A549 (cell line): ENCODE measurements at regions not wholly inside any gene's neighbourhood (a gene's known extent, or its start where the extent isn't known, plus 50 kb on each side); places are given as distances from the start of the nearest gene placed in this dataset.

Source experiments
- ATAC-seq, 2 experiments: fragments of 200-7000 bp in 1 of 2; fragments of >200 bp in 1 of 2; cut with Nextera tagmentation in 1 of 2; cut with Tn5 transposase in 1 of 2; 3 replicates each; pipeline versions ENCODE4 v1.8.0 to v1.9.1; 2018 to 2020; ENCODE audit warnings: mild to moderate bottlenecking in 1 of 2, moderate library complexity in 1 of 2
- CTCF ChIA-PET: fragments of 300-600 bp; sonication (Branson Sonifier 250); formaldehyde crosslinking; extraction: SDS; loops from one replicate; lab custom pipeline; 2021; ENCODE audit warnings: antibody characterized with exemption, inconsistent platforms; lab: Yijun Ruan, JAX
- POLR2A ChIA-PET: fragments of 350-600 bp; formaldehyde crosslinking; extraction: SDS; loops from one replicate; lab custom pipeline; 2021; ENCODE audit warnings: antibody characterized with exemption, inconsistent platforms; lab: Yijun Ruan, JAX
- DNase-seq, 2 experiments: peaks; one replicate each; pipeline versions ENCODE4 v3.0.0 to v3.0.0-alpha.2; 2011 to 2016; ENCODE audit warnings: low read depth in 1 of 2, low spot score in 1 of 2
- FAIRE-seq: peaks from 2 replicates; lab custom pipeline; 2011; peaks lifted over from hg19 to GRCh38; lab: Jason Lieb, UNC
- H3K27ac ChIP-seq, 2 experiments: fragments of >200 bp; sonication (Bioruptor Twin); formaldehyde crosslinking; 3 replicates each; pipeline ENCODE4 v1.5.1; 2016 to 2017
- H3K4me1 ChIP-seq: fragments of >200 bp; sonication (Bioruptor Twin); formaldehyde crosslinking; 3 replicates; pipeline ENCODE4 v1.6.1; 2016
- H3K4me2 ChIP-seq: fragments of >200 bp; sonication (Bioruptor Twin); formaldehyde crosslinking; 3 replicates; pipeline ENCODE4 v1.6.1; 2016
- H3K4me3 ChIP-seq: fragments of >200 bp; sonication (Bioruptor Twin); formaldehyde crosslinking; 3 replicates; pipeline ENCODE4 v1.5.1; 2016
- H3K9me3 ChIP-seq: fragments of >200 bp; sonication (Bioruptor Twin); formaldehyde crosslinking; 3 replicates; pipeline ENCODE4 v1.6.1; 2016
- BHLHE40 ChIP-seq: IDR thresholded peaks from 2 replicates; pipeline ENCODE4 v1.6.1; 2012; ENCODE audit warnings: low read depth, low read length, inconsistent platforms
- CBX8 ChIP-seq: fragments of 200-600 bp; sonication (generic); IDR thresholded peaks from 2 replicates; pipeline ENCODE4 v1.6.1; 2016
- CEBPB ChIP-seq, 2 experiments: fragments of >200 bp in 1 of 2; sonication (Bioruptor Twin) in 1 of 2; formaldehyde crosslinking in 1 of 2; IDR thresholded peaks; 2 replicates each; pipeline ENCODE4 v1.6.1; 2012 to 2016
- CHD2 ChIP-seq: fragments of 150-350 bp; IDR thresholded peaks from 2 replicates; pipeline ENCODE4 v1.6.1; 2014; ENCODE audit warnings: low read length; ENCODE audit not compliant: partially characterized antibody
- CHD4 ChIP-seq: fragments of 200-600 bp; sonication (generic); IDR thresholded peaks from 2 replicates; pipeline ENCODE4 v1.6.1; 2016; ENCODE audit warnings: antibody characterized with exemption, mild to moderate bottlenecking, borderline replicate concordance
- EHF ChIP-seq: fragments of 250-450 bp; sonication (Bioruptor Pico); IDR thresholded peaks from 2 replicates; pipeline ENCODE4 v1.5.0; 2020; ENCODE audit warnings: mild to moderate bottlenecking
- EP300 ChIP-seq, 2 experiments: fragments of >200 bp; sonication (Bioruptor Twin); formaldehyde crosslinking; IDR thresholded peaks; 2 replicates in 1 of 2; 3 replicates in 1 of 2; pipeline ENCODE4 v1.6.1; 2016 to 2017
- FOSB ChIP-seq: fragments of 250-450 bp; sonication (Bioruptor Pico); IDR thresholded peaks from 2 replicates; pipeline ENCODE4 v1.5.0; 2020; ENCODE audit warnings: mild to moderate bottlenecking, moderate library complexity
- FOSL2 ChIP-seq, 2 experiments: fragments of 450-650 bp in 1 of 2; fragments of >200 bp in 1 of 2; sonication (Bioruptor Twin) in 1 of 2; formaldehyde crosslinking; IDR thresholded peaks; 2 replicates each; pipeline versions ENCODE4 v1.5.0 to v1.6.1; 2016 to 2020; ENCODE audit warnings: mild to moderate bottlenecking in 1 of 2, moderate library complexity in 1 of 2
- GATA3 ChIP-seq: IDR thresholded peaks from 2 replicates; pipeline ENCODE4 v1.6.1; 2012; ENCODE audit warnings: borderline replicate concordance
- HEYL ChIP-seq: fragments of 250-450 bp; sonication (Bioruptor Pico); IDR thresholded peaks from 2 replicates; pipeline ENCODE4 v1.8.0; 2021; ENCODE audit warnings: mild to moderate bottlenecking, moderate library complexity
- HOXB13 ChIP-seq: fragments of 250-450 bp; sonication (Bioruptor Pico); IDR thresholded peaks from 2 replicates; pipeline ENCODE4 v1.5.0; 2020; ENCODE audit warnings: low read depth, mild to moderate bottlenecking, moderate library complexity
- JUN ChIP-seq, 2 experiments: fragments of >200 bp; sonication (Bioruptor Twin); formaldehyde crosslinking; IDR thresholded peaks; 2 replicates in 1 of 2; 3 replicates in 1 of 2; pipeline ENCODE4 v1.6.1; 2016 to 2017
- KDM1A ChIP-seq: fragments of 200-600 bp; sonication (generic); IDR thresholded peaks from 2 replicates; pipeline ENCODE4 v1.6.1; 2016; ENCODE audit warnings: low read depth, mild to moderate bottlenecking
- MAFK ChIP-seq: fragments of 450-650 bp; IDR thresholded peaks from 2 replicates; pipeline ENCODE4 v1.6.1; 2014; ENCODE audit not compliant: partially characterized antibody
- NFE2L2 ChIP-seq: fragments of 150-350 bp; conservative IDR thresholded peaks from 2 replicates; pipeline ENCODE4 v1.6.1; 2014; ENCODE audit warnings: low read length
- NR3C1 ChIP-seq: fragments of >200 bp; sonication (Bioruptor Twin); formaldehyde crosslinking; IDR thresholded peaks from 3 replicates; pipeline ENCODE4 v1.6.1; 2017
- PHF8 ChIP-seq: fragments of 200-600 bp; sonication (generic); IDR thresholded peaks from 2 replicates; pipeline ENCODE4 v1.6.1; 2016; ENCODE audit warnings: low read depth, mild to moderate bottlenecking, antibody characterized with exemption, moderate library complexity, borderline replicate concordance
- POLR2A ChIP-seq: IDR thresholded peaks from 2 replicates; pipeline ENCODE4 v1.6.1; 2012; ENCODE audit warnings: mild to moderate bottlenecking, low read length
- POLR2AphosphoS2 ChIP-seq: conservative IDR thresholded peaks from 2 replicates; pipeline ENCODE4 v1.6.1; 2012; ENCODE audit warnings: low read length, improper control_type of control experiment, inconsistent platforms
- RARB ChIP-seq: fragments of 250-450 bp; sonication (Bioruptor Pico); IDR thresholded peaks from 2 replicates; pipeline ENCODE4 v1.8.0; 2021; ENCODE audit warnings: mild to moderate bottlenecking, moderate library complexity
- RCOR1 ChIP-seq: fragments of 150-350 bp; IDR thresholded peaks from 2 replicates; pipeline ENCODE4 v1.6.1; 2014; ENCODE audit warnings: antibody characterized with exemption, low read length, low read depth
- RNF2 ChIP-seq: fragments of 200-600 bp; sonication (generic); IDR thresholded peaks from 2 replicates; pipeline ENCODE4 v1.6.1; 2016; ENCODE audit warnings: low read depth, mild to moderate bottlenecking, antibody characterized with exemption, moderate library complexity, borderline replicate concordance
- TFCP2L1 ChIP-seq: fragments of 250-450 bp; sonication (Bioruptor Pico); IDR thresholded peaks from 2 replicates; pipeline ENCODE4 v1.5.0; 2021; ENCODE audit warnings: mild to moderate bottlenecking
- ZC3H11A ChIP-seq: fragments of 450-650 bp; IDR thresholded peaks from 2 replicates; pipeline ENCODE4 v1.6.1; 2014; ENCODE audit warnings: antibody characterized with exemption, mild to moderate bottlenecking
- ZSCAN20 ChIP-seq: fragments of 250-450 bp; sonication (Bioruptor Pico); IDR thresholded peaks from 2 replicates; pipeline ENCODE4 v1.8.0; 2022; ENCODE audit warnings: mild to moderate bottlenecking, moderate library complexity
- WGBS: methylation state at CpG from one replicate; pipeline ENCODE4 v1.1.6; 2017; ENCODE audit errors: missing lambda C conversion rate; 5-methylcytosine and 5-hydroxymethylcytosine counted together
- TF ChIP-seq, protein P1 (sequence below): fragments of >200 bp; sonication (Bioruptor Twin); formaldehyde crosslinking; IDR thresholded peaks from 3 replicates; pipeline ENCODE4 v1.6.1; 2016
- TF ChIP-seq, protein P2 (sequence below): fragments of 200-600 bp; sonication (generic); IDR thresholded peaks from 2 replicates; pipeline ENCODE4 v1.6.1; 2016; ENCODE audit warnings: antibody characterized with exemption, mild to moderate bottlenecking, moderate library complexity
- TF ChIP-seq, protein P3 (sequence below): IDR thresholded peaks from 2 replicates; pipeline ENCODE4 v1.6.1; 2012
- TF ChIP-seq, protein P4 (sequence below): fragments of >200 bp; sonication (Bioruptor Twin); formaldehyde crosslinking; IDR thresholded peaks from 2 replicates; pipeline ENCODE4 v1.6.1; 2016
- TF ChIP-seq, protein P5 (sequence below): IDR thresholded peaks from 2 replicates; pipeline ENCODE4 v1.6.1; 2012; ENCODE audit warnings: low read depth, borderline replicate concordance

DNA sequence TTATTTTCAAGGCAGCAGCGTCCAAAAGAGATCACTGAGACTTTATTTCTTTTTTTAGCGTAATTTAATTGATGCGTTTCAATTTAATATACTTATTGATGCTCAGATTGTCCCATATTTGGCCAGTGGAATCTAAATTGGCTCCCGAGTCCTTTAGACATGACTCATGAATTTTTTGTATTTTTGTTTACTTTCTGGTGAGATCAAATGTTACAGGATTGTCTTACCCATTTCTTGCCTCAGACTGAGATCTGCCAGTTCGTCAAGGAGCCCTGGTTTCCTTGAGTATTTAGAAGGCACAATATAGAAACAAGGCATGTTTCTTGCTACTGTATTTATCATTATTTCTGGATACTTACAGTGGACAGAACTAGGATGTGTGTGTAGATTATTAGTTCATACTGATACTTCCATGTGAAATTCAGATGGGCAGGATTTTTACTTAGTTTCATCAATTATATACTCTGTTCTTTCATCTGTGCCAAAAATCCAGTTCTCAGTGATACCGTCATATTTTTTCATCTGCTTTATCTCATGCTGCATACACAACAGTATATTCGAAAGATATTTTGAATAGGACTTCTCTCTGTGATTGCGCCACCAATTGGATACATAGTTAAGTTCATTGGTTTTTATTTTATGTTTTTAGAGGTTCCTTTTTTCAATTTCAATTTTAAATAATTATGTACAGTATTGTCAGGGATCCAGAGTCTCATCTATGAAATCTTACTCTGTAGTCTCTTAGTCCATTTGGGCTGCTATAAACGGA, 436.9 kb upstream of the C2CD4B start:
- Histone ChIP-seq H3K9me3 (no peaks in the 10 kb centered on the region), H3K4me2 (peak overlapping the region; percentile 43), H3K4me1 (peaks cover 45% of the 10 kb centered on the region), H3K27ac (peak overlapping the region; percentile 15 to 64; a peak in 5 of 6 replicates), H3K4me3 (no peak overlapping the region)
- 72% methylated on average over 9 of the region's 9 CpGs for WGBS
- CTCF ChIA-PET, result interaction anchor here (0.6 to 1.6 kb wide), 3 partner anchors 82 to 288 kb away, joined by 3 read pairs; no protein-coding TSS in a partner anchor
- FAIRE-seq (peak; percentile 59), DNase-seq (peak; percentile 21 to 38), ATAC-seq (no peak)
- no peak for TF ChIP-seq FOSL2 (IDR thresholded peaks at IDR 0.05)
- peak; percentile 45 for TF ChIP-seq FOSL2 (CRISPR knock-in tag; IDR thresholded peaks at IDR 0.05)
- no peak for TF ChIP-seq NR3C1
- no peak for TF ChIP-seq KDM1A
- no peak for TF ChIP-seq ZC3H11A
- peak; percentile 51 to 54; a peak in 2 of 4 replicates for TF ChIP-seq CEBPB (IDR thresholded peaks at IDR 0.05)
- no peak for TF ChIP-seq RCOR1
- peak; percentile 39 for TF ChIP-seq MAFK
- POLR2A ChIA-PET, result no interaction called here

DNA sequence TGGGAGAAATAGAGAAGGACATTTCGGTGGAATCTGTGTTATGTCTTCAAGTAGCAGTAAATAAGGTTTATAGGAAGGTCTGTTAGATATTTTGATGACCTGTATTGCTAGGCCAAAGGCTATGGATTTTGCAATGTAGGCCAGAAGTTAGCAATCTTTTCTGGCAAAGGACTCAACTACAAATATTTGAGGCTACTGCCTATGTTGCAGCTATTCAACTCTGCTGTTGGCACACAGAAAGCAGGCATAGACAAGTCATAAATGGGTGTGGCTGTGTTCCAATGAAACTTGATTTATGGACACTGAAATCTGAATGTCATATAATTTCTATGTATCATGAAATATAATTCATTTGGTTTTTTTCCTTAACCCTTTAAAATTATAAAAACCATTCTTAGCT, 438.7 kb upstream of the C2CD4B start:
- DNase-seq (peak in 1 of 2 experiments; percentile 62), FAIRE-seq (no peak), ATAC-seq (peak; percentile 22 to 33; a peak in 4 of 6 replicates)
- no peak overlapping the region for H3K4me3 ChIP-seq
- H3K4me1 ChIP-seq, result peaks cover 56% of the 10 kb centered on the region
- ChIA-PET POLR2A (interaction anchor here (0.6 kb wide), 1 partner anchor 1230 kb away, joined by 3 read pairs; no protein-coding TSS in a partner anchor), CTCF (interaction anchor here (0.8 to 1.6 kb wide), 6 partner anchors 16 to 213 kb away, joined by 3 to 9 read pairs (median 3); no protein-coding TSS in a partner anchor)
- H3K4me2 ChIP-seq, result peak overlapping the region; percentile 56
- H3K27ac ChIP-seq, result peak overlapping the region; percentile 13 to 64; a peak in 5 of 6 replicates
- 83% methylated on average over 1 of the region's 1 CpG for WGBS
- H3K9me3 ChIP-seq, result no peaks in the 10 kb centered on the region
- TF ChIP-seq NFE2L2, result no peak
- TF ChIP-seq, protein P1, sequence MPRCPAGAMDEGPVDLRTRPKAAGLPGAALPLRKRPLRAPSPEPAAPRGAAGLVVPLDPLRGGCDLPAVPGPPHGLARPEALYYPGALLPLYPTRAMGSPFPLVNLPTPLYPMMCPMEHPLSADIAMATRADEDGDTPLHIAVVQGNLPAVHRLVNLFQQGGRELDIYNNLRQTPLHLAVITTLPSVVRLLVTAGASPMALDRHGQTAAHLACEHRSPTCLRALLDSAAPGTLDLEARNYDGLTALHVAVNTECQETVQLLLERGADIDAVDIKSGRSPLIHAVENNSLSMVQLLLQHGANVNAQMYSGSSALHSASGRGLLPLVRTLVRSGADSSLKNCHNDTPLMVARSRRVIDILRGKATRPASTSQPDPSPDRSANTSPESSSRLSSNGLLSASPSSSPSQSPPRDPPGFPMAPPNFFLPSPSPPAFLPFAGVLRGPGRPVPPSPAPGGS, result peak; percentile 26; the same call in 1 of the 3 replicates
- TF ChIP-seq HOXB13 (CRISPR knock-in tag), result no peak
- TF ChIP-seq RNF2, result no peak
- no peak for TF ChIP-seq CBX8
- no peak for TF ChIP-seq HEYL (CRISPR knock-in tag)
- TF ChIP-seq TFCP2L1 (CRISPR knock-in tag), result no peak
- TF ChIP-seq, protein P2, sequence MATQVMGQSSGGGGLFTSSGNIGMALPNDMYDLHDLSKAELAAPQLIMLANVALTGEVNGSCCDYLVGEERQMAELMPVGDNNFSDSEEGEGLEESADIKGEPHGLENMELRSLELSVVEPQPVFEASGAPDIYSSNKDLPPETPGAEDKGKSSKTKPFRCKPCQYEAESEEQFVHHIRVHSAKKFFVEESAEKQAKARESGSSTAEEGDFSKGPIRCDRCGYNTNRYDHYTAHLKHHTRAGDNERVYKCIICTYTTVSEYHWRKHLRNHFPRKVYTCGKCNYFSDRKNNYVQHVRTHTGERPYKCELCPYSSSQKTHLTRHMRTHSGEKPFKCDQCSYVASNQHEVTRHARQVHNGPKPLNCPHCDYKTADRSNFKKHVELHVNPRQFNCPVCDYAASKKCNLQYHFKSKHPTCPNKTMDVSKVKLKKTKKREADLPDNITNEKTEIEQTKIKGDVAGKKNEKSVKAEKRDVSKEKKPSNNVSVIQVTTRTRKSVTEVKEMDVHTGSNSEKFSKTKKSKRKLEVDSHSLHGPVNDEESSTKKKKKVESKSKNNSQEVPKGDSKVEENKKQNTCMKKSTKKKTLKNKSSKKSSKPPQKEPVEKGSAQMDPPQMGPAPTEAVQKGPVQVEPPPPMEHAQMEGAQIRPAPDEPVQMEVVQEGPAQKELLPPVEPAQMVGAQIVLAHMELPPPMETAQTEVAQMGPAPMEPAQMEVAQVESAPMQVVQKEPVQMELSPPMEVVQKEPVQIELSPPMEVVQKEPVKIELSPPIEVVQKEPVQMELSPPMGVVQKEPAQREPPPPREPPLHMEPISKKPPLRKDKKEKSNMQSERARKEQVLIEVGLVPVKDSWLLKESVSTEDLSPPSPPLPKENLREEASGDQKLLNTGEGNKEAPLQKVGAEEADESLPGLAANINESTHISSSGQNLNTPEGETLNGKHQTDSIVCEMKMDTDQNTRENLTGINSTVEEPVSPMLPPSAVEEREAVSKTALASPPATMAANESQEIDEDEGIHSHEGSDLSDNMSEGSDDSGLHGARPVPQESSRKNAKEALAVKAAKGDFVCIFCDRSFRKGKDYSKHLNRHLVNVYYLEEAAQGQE, result no peak
- no peak for TF ChIP-seq FOSL2 (IDR thresholded peaks at IDR 0.05)
- TF ChIP-seq FOSL2 (CRISPR knock-in tag; IDR thresholded peaks at IDR 0.05), result peak; percentile 19; the same call in 1 of the 2 replicates
- no peak for TF ChIP-seq CHD2
- no peak for TF ChIP-seq RARB (CRISPR knock-in tag)
- peak; percentile 88 to 93 for TF ChIP-seq CEBPB (IDR thresholded peaks at IDR 0.05)
- peak; percentile 41 to 53; a peak in 2 of 5 replicates for TF ChIP-seq JUN (IDR thresholded peaks at IDR 0.05)
- TF ChIP-seq NR3C1, result no peak
- peak in 1 of 2 experiments; percentile 55; a peak in 1 of 5 replicates for TF ChIP-seq EP300 (IDR thresholded peaks at IDR 0.05)
- TF ChIP-seq PHF8, result no peak
- TF ChIP-seq, protein P3, sequence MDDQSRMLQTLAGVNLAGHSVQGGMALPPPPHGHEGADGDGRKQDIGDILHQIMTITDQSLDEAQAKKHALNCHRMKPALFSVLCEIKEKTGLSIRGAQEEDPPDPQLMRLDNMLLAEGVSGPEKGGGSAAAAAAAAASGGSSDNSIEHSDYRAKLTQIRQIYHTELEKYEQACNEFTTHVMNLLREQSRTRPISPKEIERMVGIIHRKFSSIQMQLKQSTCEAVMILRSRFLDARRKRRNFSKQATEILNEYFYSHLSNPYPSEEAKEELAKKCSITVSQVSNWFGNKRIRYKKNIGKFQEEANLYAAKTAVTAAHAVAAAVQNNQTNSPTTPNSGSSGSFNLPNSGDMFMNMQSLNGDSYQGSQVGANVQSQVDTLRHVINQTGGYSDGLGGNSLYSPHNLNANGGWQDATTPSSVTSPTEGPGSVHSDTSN, result no peak
- TF ChIP-seq POLR2AphosphoS2, result no peak
- no peak for TF ChIP-seq ZSCAN20 (CRISPR knock-in tag)
- TF ChIP-seq EHF, result no peak
- TF ChIP-seq GATA3, result peak; percentile 58; the same call in 1 of the 2 replicates
- TF ChIP-seq, protein P4, sequence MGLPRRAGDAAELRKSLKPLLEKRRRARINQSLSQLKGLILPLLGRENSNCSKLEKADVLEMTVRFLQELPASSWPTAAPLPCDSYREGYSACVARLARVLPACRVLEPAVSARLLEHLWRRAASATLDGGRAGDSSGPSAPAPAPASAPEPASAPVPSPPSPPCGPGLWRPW, result no peak
- TF ChIP-seq, protein P5, sequence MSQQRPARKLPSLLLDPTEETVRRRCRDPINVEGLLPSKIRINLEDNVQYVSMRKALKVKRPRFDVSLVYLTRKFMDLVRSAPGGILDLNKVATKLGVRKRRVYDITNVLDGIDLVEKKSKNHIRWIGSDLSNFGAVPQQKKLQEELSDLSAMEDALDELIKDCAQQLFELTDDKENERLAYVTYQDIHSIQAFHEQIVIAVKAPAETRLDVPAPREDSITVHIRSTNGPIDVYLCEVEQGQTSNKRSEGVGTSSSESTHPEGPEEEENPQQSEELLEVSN, result no peak
- no peak for TF ChIP-seq BHLHE40
- TF ChIP-seq FOSB (CRISPR knock-in tag), result no peak
- no peak for TF ChIP-seq CHD4
- no peak for TF ChIP-seq POLR2A
